Activated CD8-positive, alpha-beta memory T cell treated with anti-CD3 and anti-CD28 coated beads, Interleukin-2, amount 50 U/mL, for 48 hours (primary cell): ENCODE measurements at regions not wholly inside any gene's neighbourhood (a gene's known extent, or its start where the extent isn't known, plus 50 kb on each side); places are given as distances from the start of the nearest gene placed in this dataset.

ENCODE experiments used
- DNase-seq: peaks from one replicate; pipeline ENCODE4 v3.0.0-alpha.2; 2020

DNA sequence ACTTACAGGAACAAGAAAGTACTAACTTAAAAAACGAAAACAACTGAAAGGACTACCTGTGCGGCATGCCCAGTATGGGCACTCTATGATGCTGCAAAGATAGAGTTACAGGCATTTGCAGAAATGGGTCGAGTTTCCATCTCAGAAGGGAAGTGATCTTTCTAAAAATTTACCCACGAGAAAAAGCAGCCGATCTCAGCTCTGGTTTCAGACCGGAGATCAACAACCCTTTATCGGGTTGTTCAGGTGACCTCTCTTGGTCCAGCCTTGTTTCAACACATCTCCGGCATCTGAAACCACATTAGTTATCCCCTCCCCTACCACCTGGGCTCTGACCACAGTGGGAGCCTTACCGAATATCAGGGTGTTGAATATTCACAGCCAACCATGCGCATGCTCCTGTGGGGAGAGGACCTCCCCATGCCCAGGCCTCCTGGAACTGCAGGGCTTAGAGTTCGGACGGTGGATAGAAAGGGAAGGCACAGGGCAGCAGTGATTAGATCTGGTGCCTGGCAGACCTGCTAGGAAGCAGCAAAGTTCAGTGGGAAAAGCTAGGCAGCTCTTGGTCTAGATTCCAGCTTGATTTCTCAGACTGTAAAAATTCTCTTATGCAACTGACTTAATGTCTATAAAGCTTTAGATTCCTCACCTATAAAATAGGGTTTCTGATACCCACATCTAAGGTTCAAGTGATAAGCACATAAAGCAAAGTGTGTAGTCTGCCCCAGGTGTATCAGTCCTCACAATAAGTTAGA is 906.0 kb downstream of the VRK1 start:
- no peak for DNase-seq

- no peak for DNase-seq
These were observed 907.2 kb downstream of the VRK1 start for GRCh38 chr14:97704316-97704885.

DNA sequence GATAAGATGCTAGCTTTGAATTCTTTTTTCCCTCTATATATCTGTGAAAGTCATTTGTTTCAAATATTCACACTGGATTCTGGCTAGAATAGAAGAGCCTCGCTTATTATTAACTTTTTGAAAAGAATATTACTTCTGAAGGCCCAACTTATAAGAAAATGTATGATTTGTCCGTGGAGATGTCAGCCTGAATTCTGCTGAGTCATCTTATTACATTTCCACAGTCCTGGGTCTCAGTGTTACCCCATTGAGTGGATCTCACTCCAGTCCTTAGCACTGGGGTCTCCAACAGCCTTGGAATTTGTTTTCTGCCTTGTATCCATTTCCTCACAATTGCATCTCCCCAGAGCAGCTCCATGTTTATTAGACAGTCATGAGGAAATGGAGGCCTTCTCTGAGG is 907.9 kb downstream of the VRK1 start:
- DNase-seq: no peak

DNA sequence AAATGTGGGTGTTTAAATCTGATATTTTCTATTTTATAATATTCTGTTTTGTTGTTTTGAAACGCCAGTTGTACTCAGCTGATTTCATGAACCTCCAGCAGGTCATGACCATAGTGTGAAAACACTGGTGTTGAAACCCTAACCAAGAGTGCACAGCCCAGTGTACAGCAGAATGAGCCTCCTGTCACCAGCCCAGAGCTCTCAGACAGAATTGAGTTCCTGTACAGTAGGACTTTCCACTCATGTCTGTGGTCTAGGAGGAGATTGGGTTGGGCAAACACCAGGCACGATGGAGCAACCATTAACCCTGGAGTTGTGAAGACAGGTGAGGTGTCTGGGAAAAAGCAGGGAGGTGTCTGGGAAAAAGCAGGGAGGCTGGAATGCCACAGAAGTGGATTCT is 908.8 kb downstream of the VRK1 start:
- DNase-seq: no peak

GRCh38 chr14:97706819-97707218 is 909.6 kb downstream of the VRK1 start:
- no peak for DNase-seq

- DNase-seq: no peak
These were observed 910.4 kb downstream of the VRK1 start for GRCh38 chr14:97707603-97708002.

DNA sequence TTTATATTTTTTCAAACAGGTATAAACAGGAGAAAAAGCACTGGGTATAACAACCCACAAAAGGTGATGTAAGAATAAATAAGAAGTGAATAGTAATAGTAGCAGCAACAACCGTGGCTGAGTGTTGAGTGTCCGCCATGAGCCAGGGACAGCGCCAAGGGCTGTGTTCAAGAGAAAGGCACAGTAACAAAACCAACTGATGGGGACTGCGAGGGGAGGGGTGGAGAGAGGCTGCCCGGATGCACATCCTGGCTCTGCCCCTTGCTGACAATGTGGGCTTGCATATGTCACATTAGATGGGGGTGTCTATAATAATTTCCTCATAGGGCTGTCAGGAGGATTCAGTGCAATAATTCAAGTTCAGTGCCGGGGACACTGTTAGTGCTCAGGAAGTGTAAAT is 912.4 kb downstream of the VRK1 start:
- DNase-seq: no peak

- DNase-seq: no peak
These were observed 913.5 kb downstream of the VRK1 start for GRCh38 chr14:97710726-97711125.

GRCh38 chr14:97712471-97712870 is 915.3 kb downstream of the VRK1 start:
- DNase-seq: no peak

DNA sequence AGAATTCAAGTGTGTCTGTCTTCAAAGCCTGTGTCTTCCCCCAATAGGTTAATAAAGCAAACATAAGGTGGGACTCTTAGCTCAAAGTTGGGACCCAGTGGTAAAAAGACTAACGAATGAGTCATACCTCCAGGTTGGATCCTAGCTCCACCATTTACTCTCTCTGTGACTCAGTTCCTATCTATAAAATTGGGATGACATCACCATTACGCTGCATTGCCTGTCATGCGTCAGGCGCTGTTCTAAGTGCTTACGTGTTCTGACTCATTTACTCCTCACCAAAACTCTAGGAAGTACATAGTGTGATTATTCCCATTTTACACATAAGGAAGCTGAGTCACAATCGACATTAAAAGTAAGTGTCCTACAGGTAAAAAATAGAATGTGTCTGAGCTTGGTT is 915.8 kb downstream of the VRK1 start:
- no peak for DNase-seq

DNA sequence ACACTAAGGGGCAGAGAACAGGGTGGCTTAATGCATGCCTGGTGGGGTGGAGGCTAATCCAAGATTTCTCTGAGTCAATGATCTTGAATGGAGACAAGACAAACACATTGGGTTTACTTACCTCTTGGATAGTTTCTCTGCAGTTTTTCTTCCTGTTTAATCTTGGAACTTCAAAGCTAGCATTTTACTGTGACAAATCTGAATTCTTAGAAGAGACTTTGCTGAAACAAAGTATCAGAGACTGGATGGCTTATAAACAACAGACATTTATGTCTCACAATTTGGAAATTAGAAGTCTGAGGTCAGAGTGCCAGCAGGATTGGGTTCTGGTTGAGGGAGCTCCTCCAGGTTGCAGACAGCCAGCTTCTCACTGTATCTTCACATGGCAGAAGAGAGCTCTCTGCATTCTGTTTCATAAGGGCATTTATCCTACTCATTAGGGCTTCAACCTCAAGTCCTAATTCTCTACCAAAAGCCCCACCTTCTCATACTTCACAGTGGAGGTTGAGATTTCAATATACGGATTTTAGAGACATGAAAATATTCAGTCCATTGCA is 921.8 kb downstream of the VRK1 start:
- DNase-seq: no peak

DNA sequence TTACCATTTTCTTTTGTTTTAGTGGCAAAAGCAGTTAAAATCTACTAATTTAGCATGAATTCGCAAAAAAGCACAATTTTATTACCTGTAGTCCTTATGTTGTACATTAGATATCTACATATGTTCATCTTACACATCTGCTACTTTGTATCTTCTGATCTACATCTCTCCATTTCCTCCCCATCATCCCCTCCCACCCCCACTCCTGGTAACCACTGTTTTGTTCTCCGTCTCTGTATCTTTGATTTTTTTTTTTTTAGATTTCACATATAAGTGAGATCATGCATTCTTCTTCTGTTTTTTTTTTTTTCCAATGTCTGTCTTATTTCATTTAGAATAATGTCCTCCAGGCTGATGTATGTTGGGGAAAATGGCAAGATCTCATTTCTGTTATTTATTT is 922.7 kb downstream of the VRK1 start:
- DNase-seq: no peak

GRCh38 chr14:97723351-97723750 is 926.2 kb downstream of the VRK1 start:
- DNase-seq: no peak

GRCh38 chr14:97723819-97724218 is 926.6 kb downstream of the VRK1 start:
- DNase-seq: no peak

DNA sequence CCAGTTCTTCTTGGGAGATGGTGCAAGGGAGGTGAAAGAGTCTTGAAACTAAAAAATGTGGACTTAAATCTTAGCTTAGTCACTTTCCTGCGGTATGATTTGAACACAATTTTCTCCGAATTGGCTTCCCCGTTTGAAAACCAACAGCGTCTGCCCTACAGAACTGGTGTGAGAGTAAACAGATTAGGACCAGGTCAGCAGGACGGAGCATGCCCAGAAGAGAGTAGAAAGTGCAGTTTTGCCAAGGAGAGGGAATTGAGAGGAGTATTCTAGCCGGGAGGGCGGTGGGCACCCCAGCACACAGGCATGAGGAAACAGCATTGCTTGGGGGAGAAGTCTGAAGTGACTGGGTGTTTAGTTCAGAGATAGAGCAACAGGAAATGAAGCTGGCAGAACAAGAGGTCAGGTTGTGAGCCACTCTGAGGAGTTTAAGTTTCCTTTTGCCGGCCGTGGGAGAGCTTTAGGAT is 927.1 kb downstream of the VRK1 start:
- DNase-seq: no peak

DNA sequence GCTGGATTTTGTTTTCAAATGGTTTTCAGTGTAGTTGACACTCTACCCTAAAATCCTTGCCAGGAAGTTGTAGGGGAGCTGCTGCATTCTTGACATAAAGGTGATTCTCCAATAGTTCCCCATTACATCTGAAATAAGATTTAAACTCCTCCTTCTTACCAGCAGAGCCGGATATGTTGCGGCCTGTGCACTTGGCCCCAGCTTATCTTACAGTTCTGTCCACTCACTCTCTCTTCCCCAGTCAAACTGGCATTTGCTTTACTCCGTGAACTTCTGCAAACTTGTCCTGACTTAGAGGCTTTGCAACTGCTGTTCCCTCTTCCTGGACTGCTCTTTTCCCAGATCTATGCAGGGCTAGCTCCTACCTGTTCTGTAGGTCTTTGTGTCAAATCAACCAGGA is 929.5 kb downstream of the VRK1 start:
- DNase-seq: no peak

- DNase-seq: no peak
These were observed 933.5 kb downstream of the VRK1 start for GRCh38 chr14:97730706-97731105.

- DNase-seq: no peak
These were observed 934.6 kb downstream of the VRK1 start for GRCh38 chr14:97731800-97732199.

- no peak for DNase-seq
These were observed 950.1 kb downstream of the VRK1 start for GRCh38 chr14:97747316-97747715.

GRCh38 chr14:97748616-97749015 is 951.4 kb downstream of the VRK1 start:
- no peak for DNase-seq

GRCh38 chr14:97757491-97757890 is 960.3 kb downstream of the VRK1 start:
- no peak for DNase-seq

- no peak for DNase-seq
These were observed 962.9 kb downstream of the VRK1 start for GRCh38 chr14:97760050-97760449.

GRCh38 chr14:97762386-97762785 is 965.2 kb downstream of the VRK1 start:
- no peak for DNase-seq

GRCh38 chr14:97771340-97772045 is 974.3 kb downstream of the VRK1 start:
- DNase-seq: no peak
